Ascending aorta (tissue), 2 donors: ENCODE measurements at regions not wholly inside any gene's neighbourhood (a gene's known extent, or its start where the extent isn't known, plus 50 kb on each side); places are given as distances from the start of the nearest gene placed in this dataset.
A peak's percentile ranks its signal among the peaks of the same experiment; 100 is the strongest.

Experiments
- DNase-seq, 2 donors: peaks; one replicate each; pipeline ENCODE4 v3.0.0-alpha.2; 2019; ENCODE audit warnings: low spot score in 2 of 2
- H3K27ac ChIP-seq, 2 donors: fragments of 200-600 bp; sonication (generic); one replicate each; pipeline ENCODE4 v1.5.1; 2016 to 2017; ENCODE audit warnings: mild to moderate bottlenecking in 1 of 2
- H3K27me3 ChIP-seq: fragments of 200-600 bp; sonication (generic); one replicate; pipeline ENCODE4 v1.5.1; 2017
- H3K36me3 ChIP-seq, 2 donors: fragments of 200-600 bp; sonication (generic); one replicate each; pipeline ENCODE4 v1.5.1; 2016
- H3K4me1 ChIP-seq, 2 donors: fragments of 200-600 bp; sonication (generic); one replicate each; pipeline ENCODE4 v1.5.1; 2016 to 2017; ENCODE audit warnings: mild to moderate bottlenecking in 1 of 2
- H3K4me3 ChIP-seq, 2 donors: fragments of 200-600 bp; sonication (generic); one replicate each; pipeline ENCODE4 v1.5.1; 2016 to 2017; ENCODE audit warnings: mild to moderate bottlenecking in 1 of 2
- H3K9me3 ChIP-seq, 2 donors: fragments of 200-600 bp; sonication (generic); one replicate each; pipeline ENCODE4 v1.5.1; 2016
- intact Hi-C: fragments of 100-400 bp; cut with DNase I; formaldehyde crosslinking; loops from one replicate; pipeline ENCODE4 v1.15.1; 2023
- TF ChIP-seq, protein P1 (sequence below), 3 experiments: fragments of 200-600 bp in 2 of 3; fragments of 450-650 bp in 1 of 3; sonication (generic) in 2 of 3; IDR thresholded peaks; one replicate each; pipeline ENCODE4 v1.5.1; 2016 to 2019; ENCODE audit warnings: antibody characterized with exemption in 3 of 3, mild to moderate bottlenecking in 1 of 3, moderate library complexity in 1 of 3

DNA sequence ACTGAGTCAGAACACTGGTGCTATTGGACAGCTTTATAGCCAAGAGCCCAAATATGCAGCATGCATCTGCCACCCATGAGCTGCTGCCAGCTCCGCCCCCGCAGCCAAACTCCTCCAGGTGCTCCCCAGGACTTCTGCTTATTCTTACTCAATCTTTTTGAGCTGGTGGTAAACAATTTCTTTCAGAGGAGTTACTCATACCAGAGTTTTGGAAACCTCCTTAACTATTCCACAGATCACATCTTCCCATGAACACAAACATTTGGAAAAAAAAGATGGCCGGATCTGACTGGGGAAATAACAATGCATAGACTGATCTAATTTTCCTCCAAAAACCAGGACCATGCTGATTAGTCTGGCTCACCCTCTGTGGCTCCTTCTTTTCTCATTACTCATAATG, 399.9 kb downstream of the GPM6A start:
- no peak for DNase-seq

DNA sequence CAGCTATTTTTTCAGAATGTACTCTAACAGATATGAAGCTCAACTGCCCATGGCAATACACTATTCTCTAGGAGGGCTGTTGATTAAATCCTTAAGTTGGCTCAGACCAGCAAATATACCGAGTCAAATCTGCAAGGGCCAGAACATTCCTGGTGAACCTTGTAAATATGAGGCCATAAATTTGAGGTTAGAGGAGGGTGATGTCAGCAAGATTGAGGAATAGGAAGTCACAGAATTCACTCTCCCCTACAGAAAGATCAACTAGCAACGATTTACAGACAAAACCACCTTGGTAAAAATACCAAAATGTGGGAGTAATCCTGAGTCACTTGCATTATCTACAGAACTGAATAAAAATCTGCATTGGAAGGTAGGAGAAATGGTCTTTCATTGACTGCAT, 399.3 kb downstream of the GPM6A start:
- no peak overlapping the region for H3K4me3 ChIP-seq
- no peak overlapping the region for H3K27ac ChIP-seq
- intact Hi-C loops, result loop anchor here (5.0 kb wide), 1 partner anchor 75 kb away; no protein-coding TSS in a partner anchor
- no peaks in the 10 kb centered on the region for H3K4me1 ChIP-seq
- DNase-seq, result no peak
- H3K36me3 ChIP-seq, result no peaks in the 10 kb centered on the region
- no peaks in the 10 kb centered on the region for H3K27me3 ChIP-seq
- peaks cover 0 to 18% of the 10 kb centered on the region in 2 donors for H3K9me3 ChIP-seq
- TF ChIP-seq, protein P1, sequence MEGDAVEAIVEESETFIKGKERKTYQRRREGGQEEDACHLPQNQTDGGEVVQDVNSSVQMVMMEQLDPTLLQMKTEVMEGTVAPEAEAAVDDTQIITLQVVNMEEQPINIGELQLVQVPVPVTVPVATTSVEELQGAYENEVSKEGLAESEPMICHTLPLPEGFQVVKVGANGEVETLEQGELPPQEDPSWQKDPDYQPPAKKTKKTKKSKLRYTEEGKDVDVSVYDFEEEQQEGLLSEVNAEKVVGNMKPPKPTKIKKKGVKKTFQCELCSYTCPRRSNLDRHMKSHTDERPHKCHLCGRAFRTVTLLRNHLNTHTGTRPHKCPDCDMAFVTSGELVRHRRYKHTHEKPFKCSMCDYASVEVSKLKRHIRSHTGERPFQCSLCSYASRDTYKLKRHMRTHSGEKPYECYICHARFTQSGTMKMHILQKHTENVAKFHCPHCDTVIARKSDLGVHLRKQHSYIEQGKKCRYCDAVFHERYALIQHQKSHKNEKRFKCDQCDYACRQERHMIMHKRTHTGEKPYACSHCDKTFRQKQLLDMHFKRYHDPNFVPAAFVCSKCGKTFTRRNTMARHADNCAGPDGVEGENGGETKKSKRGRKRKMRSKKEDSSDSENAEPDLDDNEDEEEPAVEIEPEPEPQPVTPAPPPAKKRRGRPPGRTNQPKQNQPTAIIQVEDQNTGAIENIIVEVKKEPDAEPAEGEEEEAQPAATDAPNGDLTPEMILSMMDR (IDR thresholded peaks at IDR 0.05), result no peak

More for the DNA sequence above, 399.9 kb downstream of the GPM6A start:
- intact Hi-C loops, result loop anchor here (5.0 kb wide), 1 partner anchor 75 kb away; no protein-coding TSS in a partner anchor
- TF ChIP-seq, protein P1 (IDR thresholded peaks at IDR 0.05), result no peak
- H3K27ac ChIP-seq, result no peak overlapping the region
- H3K9me3 ChIP-seq, result peaks cover 0 to 16% of the 10 kb centered on the region in 2 donors
- no peaks in the 10 kb centered on the region for H3K27me3 ChIP-seq
- H3K4me1 ChIP-seq, result no peaks in the 10 kb centered on the region
- H3K36me3 ChIP-seq, result no peaks in the 10 kb centered on the region
- no peak overlapping the region for H3K4me3 ChIP-seq

DNA sequence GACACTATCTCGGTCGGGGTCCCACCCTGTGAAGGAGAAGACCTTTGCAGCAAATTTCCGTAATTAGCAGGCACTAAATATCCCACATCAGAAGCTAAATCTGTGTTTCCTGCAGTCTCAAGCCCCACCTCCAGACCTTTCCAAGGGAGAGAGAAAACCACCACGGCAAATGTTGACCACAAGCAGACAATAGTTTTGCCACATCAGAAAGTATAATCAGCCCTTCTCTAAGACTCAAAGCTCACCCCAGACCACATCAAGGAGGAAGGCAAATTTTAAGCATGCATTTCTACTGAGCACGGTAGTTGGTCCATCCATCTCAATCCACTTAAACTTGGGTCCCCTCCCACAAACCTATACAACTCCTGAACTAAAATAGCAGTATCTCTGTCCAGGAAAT, 398.5 kb downstream of the GPM6A start:
- Histone ChIP-seq H3K4me1 (peaks cover 0 to 2% of the 10 kb centered on the region in 2 donors), H3K36me3 (no peaks in the 10 kb centered on the region), H3K4me3 (no peak overlapping the region), H3K27ac (no peak overlapping the region), H3K9me3 (peaks cover 0 to 18% of the 10 kb centered on the region in 2 donors), H3K27me3 (no peaks in the 10 kb centered on the region)
- intact Hi-C loops, result loop anchor here (5.0 kb wide), 1 partner anchor 76 kb away; no protein-coding TSS in a partner anchor
- TF ChIP-seq, protein P1 (IDR thresholded peaks at IDR 0.05), result no peak
- DNase-seq, result no peak

DNA sequence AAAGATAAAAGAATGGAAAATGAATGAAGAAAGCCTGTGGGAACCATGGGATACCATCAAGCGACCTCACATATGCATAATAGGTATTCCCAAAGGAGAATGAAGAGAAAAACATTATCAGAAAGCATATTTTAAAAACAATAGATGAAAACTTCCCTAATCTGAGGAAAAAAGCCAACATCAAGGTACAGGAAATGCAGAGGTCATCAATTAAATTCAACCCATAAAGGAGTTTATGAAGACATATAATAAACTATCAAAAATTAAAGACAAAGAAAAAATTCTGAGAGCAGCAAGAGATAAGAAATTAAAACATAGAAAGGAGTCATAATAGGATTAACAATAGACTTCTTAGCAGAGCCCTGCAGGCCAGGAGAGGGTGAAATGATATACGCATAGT, 397.5 kb downstream of the GPM6A start:
- intact Hi-C loops, result loop anchor here (5.0 kb wide), 1 partner anchor 77 kb away; no protein-coding TSS in a partner anchor
- DNase-seq, result no peak
- Histone ChIP-seq H3K4me3 (no peak overlapping the region), H3K4me1 (peaks cover 0 to 7% of the 10 kb centered on the region in 2 donors), H3K9me3 (peaks cover 0 to 18% of the 10 kb centered on the region in 2 donors), H3K27ac (no peak overlapping the region), H3K27me3 (no peaks in the 10 kb centered on the region), H3K36me3 (no peaks in the 10 kb centered on the region)
- TF ChIP-seq, protein P1 (IDR thresholded peaks at IDR 0.05), result no peak

DNA sequence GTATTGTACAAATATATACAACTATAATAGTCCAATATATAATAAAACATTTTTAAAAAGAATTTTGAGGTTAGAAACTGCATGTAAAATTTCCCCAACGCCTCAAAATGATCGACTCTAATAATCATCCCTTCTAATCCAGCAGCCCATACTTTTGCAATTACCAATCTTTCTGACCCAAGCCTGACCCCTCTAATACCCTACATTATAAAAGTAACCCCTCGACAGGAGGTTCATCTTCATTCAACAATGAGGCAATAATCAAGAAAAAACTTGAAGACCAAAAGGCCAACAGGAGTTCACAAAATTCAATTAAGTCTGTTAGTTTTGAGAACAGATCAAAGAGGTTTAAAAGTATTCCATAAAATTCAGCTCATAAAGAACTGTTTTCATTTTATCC, 393.5 kb downstream of the GPM6A start:
- no peaks in the 10 kb centered on the region for H3K36me3 ChIP-seq
- intact Hi-C loops, result no loop called here
- H3K27ac ChIP-seq, result peak overlapping the region; percentile 65 to 68
- no peak overlapping the region for H3K4me3 ChIP-seq
- TF ChIP-seq, protein P1 (IDR thresholded peaks at IDR 0.05), result no peak
- peaks cover 0 to 7% of the 10 kb centered on the region in 2 donors for H3K4me1 ChIP-seq
- H3K9me3 ChIP-seq, result peaks cover 0 to 18% of the 10 kb centered on the region in 2 donors
- no peaks in the 10 kb centered on the region for H3K27me3 ChIP-seq
- DNase-seq, result no peak
